Left lung (tissue), 4 donors: ENCODE measurements at regions not wholly inside any gene's neighbourhood (a gene's known extent, or its start where the extent isn't known, plus 50 kb on each side); places are given as distances from the start of the nearest gene placed in this dataset.

Experiments used
- ATAC-seq: fragments of 200-7000 bp; cut with Tn5 transposase; one replicate; pipeline ENCODE4 v1.9.1; 2020; ENCODE audit warnings: moderate library complexity
- DNase-seq, 4 donors: peaks; one replicate each; pipeline ENCODE4 v3.0.0-alpha.2; 2013 to 2020
- H3K27ac ChIP-seq, 2 donors: fragments of 200-600 bp; sonication (generic) in 1 of 2; one replicate each; pipeline versions ENCODE4 v1.5.0 to v1.8.0; 2020 to 2021
- H3K27me3 ChIP-seq, 2 donors: fragments of 200-600 bp; sonication (generic) in 1 of 2; one replicate each; pipeline versions ENCODE4 v1.5.0 to v1.8.0; 2020 to 2021
- H3K36me3 ChIP-seq, 2 donors: fragments of 200-600 bp; sonication (generic) in 1 of 2; one replicate each; pipeline versions ENCODE4 v1.5.0 to v1.8.0; 2020 to 2021
- H3K4me1 ChIP-seq, 2 donors: fragments of 200-600 bp; one replicate each; pipeline ENCODE4 v1.8.0; 2021
- H3K4me3 ChIP-seq, 2 donors: fragments of 200-600 bp; sonication (generic) in 1 of 2; one replicate each; pipeline versions ENCODE4 v1.5.0 to v1.8.0; 2020 to 2021; ENCODE audit warnings: mild to moderate bottlenecking in 1 of 2
- H3K9me3 ChIP-seq, 2 donors: fragments of 200-600 bp; sonication (generic) in 1 of 2; one replicate each; pipeline versions ENCODE4 v1.5.0 to v1.8.0; 2020 to 2021
- CTCF ChIP-seq, 2 donors: fragments of 200-600 bp; sonication (generic) in 1 of 2; IDR thresholded peaks; one replicate each; pipeline versions ENCODE4 v1.5.0 to v1.8.0; 2021; ENCODE audit warnings: antibody characterized with exemption in 2 of 2
- intact Hi-C, 2 donors: fragments of 100-400 bp; cut with DNase I; formaldehyde crosslinking; loops; one replicate each; pipeline versions ENCODE4 v1.11.2 to v1.14.2; 2022
- donor health status: DM: no; HTN: yes; CAD: no.
- donor health status: DM: no; HTN: no; CAD: no.

- Histone ChIP-seq H3K27me3 (no peaks in the 10 kb centered on the region), H3K9me3 (no peaks in the 10 kb centered on the region), H3K27ac (no peak overlapping the region), H3K36me3 (no peaks in the 10 kb centered on the region), H3K4me1 (no peaks in the 10 kb centered on the region), H3K4me3 (no peak overlapping the region)
- ATAC-seq (no peak), DNase-seq (no peak)
- TF ChIP-seq CTCF (IDR thresholded peaks at IDR 0.05): no peak
- intact Hi-C loops: no loop called here
Measured at GRCh38 chr12:24688601-24689000, 260.3 kb downstream of the BCAT1 start.

GRCh38 chr12:24681570-24681969 is 267.3 kb downstream of the BCAT1 start:
- Histone ChIP-seq H3K27ac (no peak overlapping the region), H3K4me1 (peaks cover 5 to 6% of the 10 kb centered on the region in 2 donors), H3K9me3 (no peaks in the 10 kb centered on the region), H3K36me3 (no peaks in the 10 kb centered on the region), H3K4me3 (no peak overlapping the region), H3K27me3 (no peaks in the 10 kb centered on the region)
- no peak for TF ChIP-seq CTCF (IDR thresholded peaks at IDR 0.05)
- ATAC-seq: no peak
- intact Hi-C loops: no loop called here
- DNase-seq: no peak

GRCh38 chr12:24679126-24679525 is 269.8 kb downstream of the BCAT1 start:
- Histone ChIP-seq H3K4me3 (no peak overlapping the region), H3K27me3 (no peaks in the 10 kb centered on the region), H3K9me3 (peaks cover 0 to 6% of the 10 kb centered on the region in 2 donors), H3K36me3 (no peaks in the 10 kb centered on the region), H3K27ac (no peak overlapping the region), H3K4me1 (peaks cover 5 to 6% of the 10 kb centered on the region in 2 donors)
- ATAC-seq (peak; percentile 61), DNase-seq (peak in 2 of 4 donors; percentile 28 to 44)
- no peak for TF ChIP-seq CTCF (IDR thresholded peaks at IDR 0.05)
- intact Hi-C loops: no loop called here

- no peak for TF ChIP-seq CTCF (IDR thresholded peaks at IDR 0.05)
- Histone ChIP-seq H3K27ac (no peak overlapping the region), H3K27me3 (no peaks in the 10 kb centered on the region), H3K4me3 (no peak overlapping the region), H3K9me3 (peaks cover 0 to 6% of the 10 kb centered on the region in 2 donors), H3K36me3 (no peaks in the 10 kb centered on the region), H3K4me1 (peaks cover 5 to 6% of the 10 kb centered on the region in 2 donors)
- DNase-seq: peak in 1 of 4 donors; percentile 19
- intact Hi-C loops: no loop called here
- ATAC-seq: no peak
Measured at GRCh38 chr12:24678436-24678835, 270.5 kb downstream of the BCAT1 start.

GRCh38 chr12:24668563-24668962 is 280.3 kb downstream of the BCAT1 start:
- TF ChIP-seq CTCF (IDR thresholded peaks at IDR 0.05): no peak
- Histone ChIP-seq H3K27me3 (no peaks in the 10 kb centered on the region), H3K36me3 (no peaks in the 10 kb centered on the region), H3K4me1 (peaks cover 0 to 8% of the 10 kb centered on the region in 2 donors), H3K4me3 (no peak overlapping the region), H3K27ac (no peak overlapping the region), H3K9me3 (no peaks in the 10 kb centered on the region)
- no peak for ATAC-seq
- intact Hi-C loops: no loop called here
- no peak for DNase-seq
